AG10803 (cell line): ENCODE measurements at regions not wholly inside any gene's neighbourhood (a gene's known extent, or its start where the extent isn't known, plus 50 kb on each side); places are given as distances from the start of the nearest gene placed in this dataset.

Source experiments
- DNase-seq: peaks from one replicate; pipeline ENCODE4 v3.0.0; 2010; ENCODE audit warnings: low read depth
- H3K4me3 ChIP-seq: 2 replicates; pipeline ENCODE4 v1.5.1; 2011; ENCODE audit warnings: mild to moderate bottlenecking, low read length, control low read depth
- TF ChIP-seq, protein P1 (sequence below): conservative IDR thresholded peaks from 2 replicates; pipeline ENCODE4 v1.5.1; 2011; ENCODE audit warnings: mild to moderate bottlenecking, low read length, control low read depth, inconsistent platforms

DNA sequence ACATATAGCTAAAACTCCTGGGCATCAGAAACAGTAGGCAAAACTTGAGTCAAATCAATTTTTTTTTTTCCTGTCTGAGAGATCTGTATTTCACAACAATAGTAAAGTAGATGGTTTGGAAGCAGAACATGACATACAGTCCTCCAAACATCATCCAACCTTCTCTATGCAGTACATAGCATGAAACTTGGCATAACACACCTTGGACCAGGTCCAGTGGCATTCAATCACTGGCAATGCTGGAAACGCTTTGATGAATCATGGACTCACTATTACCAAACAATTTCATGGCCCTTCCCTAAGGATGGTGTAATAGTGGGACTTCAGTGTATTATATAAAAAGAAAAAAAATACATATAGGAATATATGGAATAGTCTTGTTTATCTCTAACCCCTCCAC, 154.6 kb downstream of the FMR1NB start:
- H3K4me3 ChIP-seq: no peak overlapping the region
- TF ChIP-seq, protein P1, sequence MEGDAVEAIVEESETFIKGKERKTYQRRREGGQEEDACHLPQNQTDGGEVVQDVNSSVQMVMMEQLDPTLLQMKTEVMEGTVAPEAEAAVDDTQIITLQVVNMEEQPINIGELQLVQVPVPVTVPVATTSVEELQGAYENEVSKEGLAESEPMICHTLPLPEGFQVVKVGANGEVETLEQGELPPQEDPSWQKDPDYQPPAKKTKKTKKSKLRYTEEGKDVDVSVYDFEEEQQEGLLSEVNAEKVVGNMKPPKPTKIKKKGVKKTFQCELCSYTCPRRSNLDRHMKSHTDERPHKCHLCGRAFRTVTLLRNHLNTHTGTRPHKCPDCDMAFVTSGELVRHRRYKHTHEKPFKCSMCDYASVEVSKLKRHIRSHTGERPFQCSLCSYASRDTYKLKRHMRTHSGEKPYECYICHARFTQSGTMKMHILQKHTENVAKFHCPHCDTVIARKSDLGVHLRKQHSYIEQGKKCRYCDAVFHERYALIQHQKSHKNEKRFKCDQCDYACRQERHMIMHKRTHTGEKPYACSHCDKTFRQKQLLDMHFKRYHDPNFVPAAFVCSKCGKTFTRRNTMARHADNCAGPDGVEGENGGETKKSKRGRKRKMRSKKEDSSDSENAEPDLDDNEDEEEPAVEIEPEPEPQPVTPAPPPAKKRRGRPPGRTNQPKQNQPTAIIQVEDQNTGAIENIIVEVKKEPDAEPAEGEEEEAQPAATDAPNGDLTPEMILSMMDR: no peak
- peak; percentile 49 for DNase-seq

DNA sequence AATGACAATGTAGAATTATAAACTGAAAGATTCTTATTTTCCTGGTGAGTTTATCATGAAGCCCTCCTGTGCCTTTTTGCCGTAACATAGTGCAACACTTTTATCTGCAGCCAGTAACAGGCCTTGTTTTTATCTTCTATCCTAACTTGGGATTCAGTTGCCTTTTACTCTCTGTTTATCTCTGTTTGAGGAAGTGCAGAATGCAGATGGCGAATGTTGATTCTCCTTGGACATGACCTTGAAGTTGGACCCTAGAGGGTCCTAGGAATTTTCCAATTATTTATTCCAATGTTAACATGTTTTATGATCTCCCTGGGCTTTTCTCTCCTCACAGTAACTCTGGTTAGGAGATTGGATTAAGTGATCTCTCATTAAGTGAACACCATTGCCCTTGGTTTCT, 165.0 kb downstream of the FMR1NB start:
- no peak overlapping the region for H3K4me3 ChIP-seq
- no peak for DNase-seq
- TF ChIP-seq, protein P1: no peak

DNA sequence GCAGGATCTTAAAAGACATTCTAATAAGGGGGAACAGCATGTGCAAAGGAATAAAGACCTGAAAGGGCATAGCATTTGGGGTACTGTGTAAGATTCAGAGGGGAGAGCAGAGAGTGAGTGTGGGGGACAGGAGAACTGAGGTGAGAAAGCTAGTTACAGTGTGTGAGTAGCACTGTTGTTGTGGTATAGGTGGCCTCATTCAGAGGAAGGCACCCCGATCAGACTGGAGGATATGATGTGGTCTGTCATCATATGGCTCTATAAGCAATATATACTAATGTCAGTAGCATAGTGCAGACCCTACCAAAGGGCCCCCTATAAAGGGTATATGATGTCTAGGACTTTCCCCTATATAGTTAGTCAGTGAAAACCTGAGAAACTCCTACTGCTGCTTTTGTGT, 175.8 kb downstream of the FMR1NB start:
- no peak for DNase-seq
- H3K4me3 ChIP-seq: no peak overlapping the region
- TF ChIP-seq, protein P1: no peak

DNA sequence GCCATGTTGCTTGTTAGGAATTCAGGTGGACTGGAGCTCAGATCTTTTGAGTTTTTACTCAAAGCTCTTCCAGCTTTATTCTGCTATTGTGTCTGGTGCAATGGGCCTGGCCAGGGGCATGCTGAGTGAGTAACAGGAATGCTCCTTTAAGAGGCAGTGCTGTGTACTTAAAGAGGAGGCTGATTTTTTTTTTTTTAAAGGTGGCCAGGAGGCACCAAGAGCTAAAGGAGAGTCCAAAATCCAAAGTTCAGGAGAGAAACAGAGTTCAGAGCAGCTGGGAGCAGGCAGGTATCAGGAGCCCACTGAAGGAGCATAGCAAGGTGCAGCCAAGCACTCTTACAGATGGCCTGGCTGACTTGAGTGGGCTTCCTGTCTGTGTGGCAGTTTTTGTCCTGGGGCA, 178.7 kb downstream of the FMR1NB start:
- no peak overlapping the region for H3K4me3 ChIP-seq
- TF ChIP-seq, protein P1: no peak
- no peak for DNase-seq

DNA sequence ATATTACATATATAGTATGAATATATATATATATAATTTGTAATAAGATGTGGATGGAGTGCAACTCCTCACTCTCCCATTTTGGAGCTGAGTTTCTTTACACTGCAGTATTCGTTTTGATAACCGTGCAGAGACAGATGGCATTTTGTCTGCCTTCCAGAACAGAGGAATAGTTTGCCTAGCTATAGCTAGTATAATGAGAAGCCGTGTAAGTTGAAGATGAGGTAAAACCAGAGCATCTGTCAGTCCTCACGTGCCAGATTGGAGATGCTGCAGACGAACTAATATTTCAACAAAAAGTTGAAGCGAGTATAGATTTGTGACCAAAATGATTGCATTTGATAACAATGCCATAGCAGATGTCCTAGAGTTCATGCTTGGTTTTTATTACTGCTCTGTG, 180.6 kb downstream of the FMR1NB start:
- TF ChIP-seq, protein P1: no peak
- DNase-seq: no peak
- no peak overlapping the region for H3K4me3 ChIP-seq

DNA sequence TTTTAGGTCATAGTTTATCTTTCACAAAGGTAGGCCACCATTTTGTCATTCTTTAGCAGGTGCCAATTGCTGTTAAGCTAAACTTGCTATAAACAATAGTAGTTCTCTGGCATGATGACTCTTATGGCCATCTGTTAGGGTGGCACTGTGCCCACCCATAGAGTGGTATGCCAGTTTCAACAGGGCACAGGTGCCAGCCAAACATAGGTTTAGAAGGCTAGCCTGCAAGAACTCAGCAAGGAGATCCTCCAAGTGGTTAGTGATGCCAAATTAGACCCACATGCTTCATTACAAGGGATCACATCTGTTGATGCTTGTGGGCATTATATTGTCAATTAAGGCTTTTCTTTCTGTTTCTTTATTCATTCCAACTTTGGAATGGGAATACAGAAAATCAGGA, 204.5 kb downstream of the FMR1NB start:
- no peak overlapping the region for H3K4me3 ChIP-seq
- no peak for DNase-seq
- TF ChIP-seq, protein P1: no peak

DNA sequence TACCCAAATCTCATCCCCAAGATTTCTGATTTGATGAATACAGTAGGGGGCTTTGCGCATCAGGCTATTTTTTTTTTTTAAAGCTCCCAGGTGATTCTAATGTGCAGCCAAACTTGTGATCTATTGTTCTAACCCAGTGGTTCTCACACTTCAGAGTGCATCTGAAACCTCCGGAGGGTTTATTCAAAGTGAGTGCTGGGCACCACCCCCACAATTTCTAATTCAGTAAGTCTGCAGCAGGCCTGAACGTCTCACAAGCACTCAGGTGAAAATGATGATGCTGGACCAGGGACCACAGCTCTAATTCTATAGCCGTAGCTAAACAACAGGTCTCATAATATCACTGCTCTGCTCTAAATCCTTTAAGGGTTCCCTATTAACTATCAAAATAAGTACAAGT, 211.4 kb downstream of the FMR1NB start:
- DNase-seq: no peak
- no peak overlapping the region for H3K4me3 ChIP-seq
- TF ChIP-seq, protein P1: no peak
